GM12878 (cell line): ENCODE measurements at regions not wholly inside any gene's neighbourhood (a gene's known extent, or its start where the extent isn't known, plus 50 kb on each side); places are given as distances from the start of the nearest gene placed in this dataset.

Experiments
- BCL3 ChIP-seq: IDR thresholded peaks from 2 replicates; pipeline ENCODE4 v1.6.1; 2011; ENCODE audit warnings: borderline replicate concordance, low read depth, mild to moderate bottlenecking, moderate library complexity, low read length; ENCODE audit not compliant: insufficient read depth, poor library complexity, severe bottlenecking
- CHD2 ChIP-seq: IDR thresholded peaks from 2 replicates; pipeline ENCODE4 v1.6.1; 2011; ENCODE audit warnings: low read depth, low read length, improper control_type of control experiment, borderline replicate concordance
- CTCF ChIP-seq, 3 experiments: IDR thresholded peaks in 2 of 3; conservative IDR thresholded peaks in 1 of 3; 2 replicates each; pipeline ENCODE4 v1.5.1; 2011; ENCODE audit warnings: low read depth in 3 of 3, low read length in 3 of 3, mild to moderate bottlenecking in 3 of 3, control low read depth in 2 of 3, moderate library complexity in 2 of 3, inconsistent platforms in 1 of 3, mixed read lengths in 1 of 3; ENCODE audit not compliant: control insufficient read depth in 2 of 3, insufficient read depth in 1 of 3; ENCODE audit errors: extremely low read depth in 1 of 3
- EZH2 ChIP-seq: IDR thresholded peaks from 2 replicates; pipeline ENCODE4 v1.6.1; 2012; ENCODE audit warnings: low read depth, mild to moderate bottlenecking, control low read depth, inconsistent platforms, low read length, borderline replicate concordance; ENCODE audit not compliant: control insufficient read depth
- HDAC2 ChIP-seq: fragments of 200-600 bp; sonication (generic); IDR thresholded peaks from 2 replicates; pipeline ENCODE4 v1.6.1; 2017
- KAT2A ChIP-seq: conservative IDR thresholded peaks from 2 replicates; pipeline ENCODE4 v1.6.1; 2011; ENCODE audit warnings: low read depth, low read length; ENCODE audit not compliant: control insufficient read depth
- POU2F2 ChIP-seq: IDR thresholded peaks from 3 replicates; pipeline ENCODE4 v1.6.1; 2011; ENCODE audit warnings: low read depth, mild to moderate bottlenecking, low read length, borderline replicate concordance
- RAD21 ChIP-seq: IDR thresholded peaks from 2 replicates; pipeline ENCODE4 v1.6.1; 2011; ENCODE audit warnings: mild to moderate bottlenecking, low read depth, low read length, moderate library complexity; ENCODE audit not compliant: insufficient read depth
- SIN3A ChIP-seq: IDR thresholded peaks from 2 replicates; pipeline ENCODE4 v1.6.1; 2012; ENCODE audit warnings: low read depth, low read length, improper control_type of control experiment
- SPI1 ChIP-seq: IDR thresholded peaks from 2 replicates; pipeline ENCODE4 v1.6.1; 2011; ENCODE audit warnings: low read depth, mild to moderate bottlenecking, low read length, moderate library complexity, borderline replicate concordance; ENCODE audit not compliant: insufficient read depth
- SREBF1 ChIP-seq: IDR thresholded peaks from 2 replicates; pipeline ENCODE4 v1.6.1; 2012; ENCODE audit warnings: mild to moderate bottlenecking, low read length
- TAF1 ChIP-seq: IDR thresholded peaks from 2 replicates; pipeline ENCODE4 v1.6.1; 2011; ENCODE audit warnings: mild to moderate bottlenecking, low read depth, low read length, borderline replicate concordance
- USF2 ChIP-seq: IDR thresholded peaks from 2 replicates; pipeline ENCODE4 v1.6.1; 2011; ENCODE audit warnings: low read depth, low read length, improper control_type of control experiment, borderline replicate concordance
- TF ChIP-seq, protein P1 (sequence below): IDR thresholded peaks from 2 replicates; pipeline ENCODE4 v1.6.1; 2012; ENCODE audit warnings: mild to moderate bottlenecking, low read depth, low read length

DNA sequence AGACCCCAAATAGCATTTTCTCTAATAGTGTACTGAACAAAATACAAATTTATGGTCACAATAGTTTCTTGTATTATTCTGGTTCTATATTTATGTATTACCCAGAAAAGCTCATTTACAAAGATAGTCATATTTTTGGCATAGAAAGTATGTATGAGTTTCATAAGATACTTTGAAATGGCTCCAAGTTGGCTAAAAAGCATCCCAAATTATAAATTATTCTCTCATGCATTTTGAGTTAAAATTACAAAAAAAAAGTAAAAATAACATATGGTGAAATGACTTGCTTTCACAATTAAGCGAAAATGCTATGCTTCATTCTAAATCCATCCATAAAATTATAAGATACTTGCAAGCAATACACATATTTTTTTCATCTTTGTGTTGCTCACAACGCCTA lies 530.7 kb downstream of the ZNF804A start:
- TF ChIP-seq POU2F2 (no peak), SPI1 (no peak), KAT2A (no peak), CTCF (IDR thresholded peaks at IDR 0.05 in 2 of 3, conservative IDR thresholded peaks at IDR 0.05 in 1 of 3; ENCODE audit: control insufficient read depth in 2 of 3, extremely low read depth in 1 of 3, insufficient read depth in 1 of 3, low read depth in 3 of 3, low read length in 3 of 3) (no peak), RAD21 (no peak), USF2 (no peak), CHD2 (no peak), SREBF1 (no peak), TAF1 (no peak), HDAC2 (no peak), BCL3 (no peak), EZH2 (no peak), SIN3A (no peak)
- TF ChIP-seq, protein P1, sequence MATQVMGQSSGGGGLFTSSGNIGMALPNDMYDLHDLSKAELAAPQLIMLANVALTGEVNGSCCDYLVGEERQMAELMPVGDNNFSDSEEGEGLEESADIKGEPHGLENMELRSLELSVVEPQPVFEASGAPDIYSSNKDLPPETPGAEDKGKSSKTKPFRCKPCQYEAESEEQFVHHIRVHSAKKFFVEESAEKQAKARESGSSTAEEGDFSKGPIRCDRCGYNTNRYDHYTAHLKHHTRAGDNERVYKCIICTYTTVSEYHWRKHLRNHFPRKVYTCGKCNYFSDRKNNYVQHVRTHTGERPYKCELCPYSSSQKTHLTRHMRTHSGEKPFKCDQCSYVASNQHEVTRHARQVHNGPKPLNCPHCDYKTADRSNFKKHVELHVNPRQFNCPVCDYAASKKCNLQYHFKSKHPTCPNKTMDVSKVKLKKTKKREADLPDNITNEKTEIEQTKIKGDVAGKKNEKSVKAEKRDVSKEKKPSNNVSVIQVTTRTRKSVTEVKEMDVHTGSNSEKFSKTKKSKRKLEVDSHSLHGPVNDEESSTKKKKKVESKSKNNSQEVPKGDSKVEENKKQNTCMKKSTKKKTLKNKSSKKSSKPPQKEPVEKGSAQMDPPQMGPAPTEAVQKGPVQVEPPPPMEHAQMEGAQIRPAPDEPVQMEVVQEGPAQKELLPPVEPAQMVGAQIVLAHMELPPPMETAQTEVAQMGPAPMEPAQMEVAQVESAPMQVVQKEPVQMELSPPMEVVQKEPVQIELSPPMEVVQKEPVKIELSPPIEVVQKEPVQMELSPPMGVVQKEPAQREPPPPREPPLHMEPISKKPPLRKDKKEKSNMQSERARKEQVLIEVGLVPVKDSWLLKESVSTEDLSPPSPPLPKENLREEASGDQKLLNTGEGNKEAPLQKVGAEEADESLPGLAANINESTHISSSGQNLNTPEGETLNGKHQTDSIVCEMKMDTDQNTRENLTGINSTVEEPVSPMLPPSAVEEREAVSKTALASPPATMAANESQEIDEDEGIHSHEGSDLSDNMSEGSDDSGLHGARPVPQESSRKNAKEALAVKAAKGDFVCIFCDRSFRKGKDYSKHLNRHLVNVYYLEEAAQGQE, result no peak
